DMS53 (cell line): ENCODE measurements at regions not wholly inside any gene's neighbourhood (a gene's known extent, or its start where the extent isn't known, plus 50 kb on each side); places are given as distances from the start of the nearest gene placed in this dataset.
A peak's percentile ranks its signal among the peaks of the same experiment; 100 is the strongest.

ENCODE experiments used
- DNase-seq: peaks from one replicate; lab custom pipeline; 2025; lab: John Stamatoyannopoulos, UW

DNA sequence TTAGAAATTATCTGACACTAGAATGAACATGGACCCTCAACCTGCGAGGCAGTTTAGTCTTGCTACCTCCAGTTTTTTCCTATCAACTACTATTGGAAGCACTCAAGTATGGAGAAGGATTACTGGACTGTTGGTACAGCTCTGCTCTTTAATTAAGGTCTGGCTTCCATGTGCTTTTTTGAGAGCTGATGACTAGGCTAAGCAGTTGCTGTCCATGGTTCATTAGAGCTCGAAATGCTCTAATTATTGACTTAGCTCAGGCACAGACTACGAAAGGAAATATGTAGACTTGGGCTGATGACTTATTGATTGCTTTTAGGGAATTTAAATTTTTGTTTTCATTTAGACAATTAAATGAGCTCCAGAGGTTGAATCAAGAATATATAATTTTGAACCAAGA, 1281.6 kb downstream of the HACE1 start:
- DNase-seq: no peak

DNA sequence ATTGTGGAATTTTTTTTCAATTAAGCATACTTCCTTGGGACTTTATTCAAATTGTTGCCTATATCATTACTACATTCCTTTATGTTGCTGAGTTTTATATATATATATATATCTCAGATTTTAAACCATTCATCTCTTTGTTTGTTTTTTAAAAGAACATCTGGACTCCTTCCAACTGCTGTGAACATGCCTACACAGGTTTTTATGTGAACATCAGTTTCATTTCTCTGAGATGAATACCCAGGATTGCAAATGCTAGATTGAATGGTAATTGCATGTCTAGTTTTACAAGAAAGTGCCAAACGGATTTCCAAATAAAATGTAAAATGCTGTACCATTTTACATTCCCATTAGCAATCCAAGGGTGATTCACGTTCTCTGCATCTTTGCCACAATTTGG, 1289.3 kb downstream of the HACE1 start:
- no peak for DNase-seq

DNA sequence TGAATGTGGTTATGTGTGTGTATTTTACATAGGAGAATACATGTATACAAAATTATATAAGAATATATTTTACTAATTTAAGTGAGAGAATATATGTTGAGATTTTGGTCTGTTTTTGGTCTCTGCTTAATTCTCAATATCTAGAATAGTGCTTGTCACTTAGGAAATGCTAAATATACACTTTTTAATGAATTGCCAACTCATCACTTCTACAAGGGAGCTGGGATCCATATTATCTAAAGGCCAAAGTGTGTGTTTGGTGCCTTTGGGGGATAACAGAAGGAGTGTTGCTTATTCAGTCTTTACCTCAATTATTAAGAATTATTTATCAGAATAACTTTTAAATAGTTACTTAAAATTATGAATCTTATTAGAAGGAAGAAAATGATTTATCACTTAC, 1304.8 kb downstream of the HACE1 start:
- DNase-seq: no peak

GRCh38 chr6:103538381-103538780, 1321.3 kb downstream of the HACE1 start:
- DNase-seq: no peak

DNA sequence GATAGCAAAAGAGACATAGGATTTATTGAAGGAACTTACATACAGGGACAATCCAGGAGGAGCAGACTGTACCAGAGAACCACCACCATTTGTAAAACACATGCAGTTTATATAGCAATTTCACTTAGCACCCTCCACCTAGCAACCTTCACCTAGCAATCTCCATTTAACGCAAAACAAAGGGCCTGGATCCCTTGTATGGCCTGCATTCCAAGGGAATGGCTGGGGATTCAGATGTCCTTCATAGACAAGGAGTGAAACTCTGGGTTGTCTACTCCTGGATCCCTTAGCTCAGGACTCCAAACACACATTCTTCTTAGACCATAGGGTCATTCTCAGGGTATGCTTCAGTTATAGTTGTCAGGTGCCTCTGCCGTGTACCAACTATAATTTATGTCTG, 1324.9 kb downstream of the HACE1 start:
- no peak for DNase-seq

- DNase-seq: no peak
These were observed 1325.6 kb downstream of the HACE1 start for GRCh38 chr6:103534095-103534494.

- no peak for DNase-seq
These were observed 1337.7 kb downstream of the HACE1 start for GRCh38 chr6:103522045-103522444.

DNA sequence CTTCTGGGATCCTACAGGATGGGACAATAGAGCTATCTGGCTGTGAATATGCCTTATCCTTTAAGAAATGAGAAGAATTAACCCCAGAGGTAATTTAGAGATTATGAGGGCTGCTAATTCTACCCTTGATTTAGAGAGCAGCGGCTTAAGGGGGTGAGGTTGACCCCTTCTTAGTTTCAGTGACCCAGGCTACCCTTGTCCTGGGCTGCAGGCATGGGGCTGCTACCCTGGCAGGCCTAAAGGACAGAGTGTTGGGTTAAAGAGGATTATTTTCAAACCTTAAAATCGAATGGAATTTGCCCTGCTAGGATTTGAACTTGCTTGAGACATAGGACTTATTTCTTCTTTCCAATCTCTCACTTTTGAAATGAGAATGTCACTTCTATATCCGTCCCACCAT, 1343.4 kb downstream of the HACE1 start:
- DNase-seq: no peak

GRCh38 chr6:103507052-103507451, 1352.7 kb downstream of the HACE1 start:
- no peak for DNase-seq

GRCh38 chr6:103505155-103505518, 1354.6 kb downstream of the HACE1 start:
- DNase-seq: no peak

DNA sequence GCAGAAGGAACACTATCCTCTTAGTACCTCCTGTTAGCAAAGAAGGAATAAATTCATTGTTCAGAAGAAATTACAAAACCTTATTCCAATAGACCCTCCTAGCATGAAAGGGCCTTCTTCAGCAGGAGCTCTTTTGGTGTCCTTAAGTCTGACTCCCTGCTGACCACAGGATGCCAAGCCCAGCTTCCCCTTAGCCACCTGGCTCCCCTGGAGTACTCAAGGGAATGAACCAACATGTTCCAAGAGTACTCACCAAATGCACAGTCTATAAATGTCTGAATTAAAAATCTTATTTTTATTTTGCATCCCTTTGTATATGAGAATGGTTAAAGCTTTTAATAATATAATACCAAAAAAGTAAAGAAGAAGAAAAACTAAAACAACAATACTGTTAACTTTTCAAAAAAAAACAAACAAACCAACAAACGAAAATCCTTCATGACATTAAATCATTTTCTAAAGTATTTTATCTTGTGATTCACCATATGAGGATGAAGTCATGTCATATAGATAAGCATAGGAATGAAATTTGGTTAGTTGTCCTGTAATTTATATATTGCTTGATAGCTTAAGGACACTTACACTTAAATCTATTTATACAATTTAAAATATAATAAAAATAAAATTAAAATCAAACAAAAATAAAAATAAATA, 1355.1 kb downstream of the HACE1 start:
- no peak for DNase-seq

GRCh38 chr6:103496588-103496987, 1363.1 kb downstream of the HACE1 start:
- DNase-seq: peak; percentile 43

DNA sequence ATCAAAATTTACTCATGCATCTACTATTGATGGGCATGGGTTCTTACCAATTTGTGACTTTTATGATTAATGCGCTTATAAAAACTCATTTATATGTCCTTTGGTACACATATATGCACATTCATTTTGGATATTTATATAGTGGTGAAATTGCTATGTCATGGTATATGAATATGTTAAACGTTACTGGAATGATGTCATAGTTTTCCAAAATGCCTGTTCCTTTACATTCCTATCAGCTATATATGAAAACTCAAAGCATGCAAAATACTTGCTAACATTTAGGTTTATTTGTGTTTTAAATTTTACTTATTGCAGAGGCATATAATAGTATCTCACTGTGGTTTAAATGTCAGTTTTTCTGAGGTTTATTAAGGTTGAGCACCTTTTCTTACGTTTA, 1403.1 kb downstream of the HACE1 start:
- DNase-seq: no peak

- DNase-seq: no peak
These were observed 1404.4 kb downstream of the HACE1 start for GRCh38 chr6:103455275-103455674.

DNA sequence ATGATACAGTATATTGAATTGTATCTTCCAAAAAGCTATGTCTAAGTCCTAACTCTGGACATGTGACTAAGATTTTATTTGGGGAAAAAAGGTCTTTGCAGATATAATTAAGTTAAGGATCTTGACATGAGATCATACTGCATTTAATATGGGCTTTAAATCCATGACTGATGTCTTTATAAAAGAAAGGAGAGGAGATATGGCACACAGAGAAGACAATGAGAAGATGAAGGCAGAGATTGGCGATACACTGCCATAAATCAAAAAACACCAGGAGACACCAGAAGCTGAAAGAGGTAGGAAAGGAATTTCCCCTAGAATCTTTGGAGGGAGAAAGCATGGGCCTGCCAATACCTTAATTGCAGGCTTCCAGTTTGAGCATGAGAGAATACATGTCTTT, 1450.2 kb downstream of the HACE1 start:
- no peak for DNase-seq

DNA sequence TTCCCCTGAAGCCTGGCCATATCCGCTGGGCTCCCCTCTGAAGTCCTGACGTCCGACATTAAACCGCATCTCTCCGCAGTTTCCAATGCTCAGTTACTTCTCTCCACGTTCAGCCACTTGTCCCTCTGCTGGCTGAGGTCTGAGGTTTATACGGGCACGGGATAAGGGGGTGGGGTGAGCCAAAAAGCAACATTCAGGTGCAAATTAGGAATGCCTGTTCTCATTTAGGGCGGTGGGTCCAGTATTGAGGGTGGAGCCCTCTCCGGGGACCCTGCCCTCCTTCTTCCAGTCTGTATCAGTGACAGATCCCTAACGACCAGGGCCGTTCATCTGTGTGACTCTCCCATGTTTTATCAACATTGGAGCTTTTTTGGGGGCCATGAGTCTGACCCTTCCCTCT, 1454.4 kb downstream of the HACE1 start:
- DNase-seq: no peak

- DNase-seq: no peak
These were observed 1454.9 kb downstream of the HACE1 start for GRCh38 chr6:103404799-103405198.

DNA sequence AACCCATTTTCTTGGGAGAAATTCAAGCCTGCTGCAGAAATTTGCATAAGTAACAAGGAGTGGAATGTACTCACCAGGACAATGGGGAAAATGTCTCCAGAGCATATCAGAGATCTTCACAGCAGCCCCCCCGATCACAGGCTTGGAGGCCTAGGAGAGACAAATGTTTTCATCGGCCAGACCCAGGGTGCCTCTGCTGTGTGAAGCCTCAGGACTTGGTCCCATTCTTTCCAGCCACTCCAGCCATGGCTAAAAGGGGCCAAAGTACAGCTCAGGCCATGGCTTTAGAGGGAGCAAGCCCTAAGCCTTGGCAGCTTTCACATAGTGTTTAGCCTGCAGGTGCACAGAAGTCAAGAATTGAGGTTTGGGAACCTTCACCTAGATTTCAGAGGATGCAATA, 1463.0 kb downstream of the HACE1 start:
- no peak for DNase-seq

GRCh38 chr6:103379272-103379671, 1480.4 kb downstream of the HACE1 start:
- DNase-seq: no peak

GRCh38 chr6:103367212-103367611, 1492.5 kb downstream of the HACE1 start:
- DNase-seq: no peak

DNA sequence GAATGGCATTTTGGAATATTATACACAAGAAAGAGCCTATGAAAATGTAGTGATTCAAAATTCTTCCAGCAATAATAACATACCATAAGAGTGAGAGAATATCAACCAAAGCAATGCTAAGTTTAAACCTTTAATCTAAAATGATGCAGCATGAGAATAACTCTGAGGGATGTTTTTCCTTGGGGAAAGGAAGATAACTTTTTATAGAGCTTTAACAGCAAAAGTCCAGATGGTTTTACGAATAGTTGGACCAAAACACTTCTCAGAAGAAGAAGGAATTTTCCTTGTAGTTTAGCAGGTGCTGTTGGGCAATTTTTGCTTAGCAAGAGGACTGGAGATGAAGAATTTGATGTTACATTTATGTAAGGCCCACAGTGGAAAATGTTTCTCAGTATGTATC, 1503.2 kb downstream of the HACE1 start:
- DNase-seq: no peak

GRCh38 chr6:103344554-103345163, 1515.1 kb downstream of the HACE1 start:
- DNase-seq: peak; percentile 34

DNA sequence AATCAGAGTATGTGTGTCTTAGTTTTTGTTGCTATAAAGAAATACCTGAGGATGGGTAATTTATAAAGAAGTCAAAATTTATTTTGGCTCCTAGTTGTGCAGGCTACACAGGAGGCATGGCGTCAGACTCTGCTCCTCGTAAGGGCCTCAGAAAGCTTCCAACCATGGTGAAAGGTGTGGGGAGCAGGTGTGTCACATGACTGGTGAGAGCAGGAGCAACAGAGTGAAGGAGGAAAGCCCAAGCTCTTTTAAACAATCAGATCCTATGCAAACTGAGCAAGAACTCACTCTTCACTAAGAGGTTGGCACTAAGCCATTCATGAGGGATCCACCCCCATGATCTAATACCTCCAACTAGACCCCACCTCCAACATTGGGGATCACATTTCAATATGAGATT, 1524.3 kb downstream of the HACE1 start:
- peak; percentile 9 for DNase-seq
